KMS-11 (cell line): ENCODE measurements at regions not wholly inside any gene's neighbourhood (a gene's known extent, or its start where the extent isn't known, plus 50 kb on each side); places are given as distances from the start of the nearest gene placed in this dataset.

Experiments used
- H2AFZ ChIP-seq: fragments of 200-600 bp; sonication (generic); 2 replicates; pipeline ENCODE4 v1.6.1; 2016; ENCODE audit warnings: antibody characterized with exemption, mixed run types, low read depth
- H3K27ac ChIP-seq: fragments of 200-600 bp; sonication (generic); 2 replicates; pipeline ENCODE4 v1.6.1; 2016; ENCODE audit warnings: mild to moderate bottlenecking, mixed run types
- H3K27me3 ChIP-seq: fragments of 200-600 bp; sonication (generic); 2 replicates; pipeline ENCODE4 v1.6.1; 2017; ENCODE audit warnings: mild to moderate bottlenecking, low read depth, mixed run types, moderate library complexity; ENCODE audit not compliant: insufficient read depth
- H3K36me3 ChIP-seq: fragments of 200-600 bp; sonication (generic); 2 replicates; pipeline ENCODE4 v1.6.1; 2017; ENCODE audit warnings: mild to moderate bottlenecking, mixed run types; ENCODE audit not compliant: insufficient read depth
- H3K4me1 ChIP-seq: fragments of 200-600 bp; sonication (generic); 2 replicates; pipeline ENCODE4 v1.6.1; 2016; ENCODE audit warnings: mild to moderate bottlenecking, low read depth, mixed run types; ENCODE audit not compliant: poor library complexity, severe bottlenecking
- H3K4me2 ChIP-seq: fragments of 200-600 bp; sonication (generic); 2 replicates; pipeline ENCODE4 v1.7.0; 2016; ENCODE audit warnings: mild to moderate bottlenecking, mixed run types
- H3K4me3 ChIP-seq: fragments of 200-600 bp; sonication (generic); IDR thresholded peaks from 2 replicates; pipeline ENCODE4 v1.6.1; 2017; ENCODE audit warnings: low read depth, low read length, mixed read lengths; ENCODE audit not compliant: insufficient read depth
- H3K79me2 ChIP-seq: fragments of 200-600 bp; sonication (generic); 2 replicates; pipeline ENCODE4 v1.6.1; 2016; ENCODE audit warnings: low read depth, mixed run types; ENCODE audit not compliant: insufficient read depth
- H3K9ac ChIP-seq: fragments of 200-600 bp; sonication (generic); 2 replicates; pipeline ENCODE4 v1.6.1; 2016; ENCODE audit warnings: mild to moderate bottlenecking, mixed run types
- H4K20me1 ChIP-seq: fragments of 200-600 bp; sonication (generic); 2 replicates; pipeline ENCODE4 v1.6.1; 2016; ENCODE audit warnings: mild to moderate bottlenecking, mixed run types; ENCODE audit not compliant: insufficient read depth
- CTCF ChIP-seq: fragments of 200-600 bp; sonication (generic); conservative IDR thresholded peaks from 2 replicates; pipeline ENCODE4 v1.6.1; 2017; ENCODE audit warnings: low read depth, mild to moderate bottlenecking, antibody characterized with exemption, low read length, moderate library complexity, mixed read lengths

GRCh38 chr15:39118510-39118909 is 462.4 kb upstream of the THBS1 start:
- H4K20me1 ChIP-seq, result no peaks in the 10 kb centered on the region
- TF ChIP-seq CTCF, result no peak
- no peaks in the 10 kb centered on the region for H3K79me2 ChIP-seq
- H3K36me3 ChIP-seq, result no peaks in the 10 kb centered on the region
- H2AFZ ChIP-seq, result no peak overlapping the region
- no peak overlapping the region for H3K27ac ChIP-seq
- H3K4me3 ChIP-seq, result no peak overlapping the region
- no peaks in the 10 kb centered on the region for H3K4me1 ChIP-seq
- no peak overlapping the region for H3K4me2 ChIP-seq
- H3K9ac ChIP-seq, result no peak overlapping the region
- H3K27me3 ChIP-seq, result no peaks in the 10 kb centered on the region

GRCh38 chr15:39124155-39124552 is 456.7 kb upstream of the THBS1 start:
- H3K4me2 ChIP-seq, result no peak overlapping the region
- no peaks in the 10 kb centered on the region for H3K36me3 ChIP-seq
- H3K4me3 ChIP-seq, result no peak overlapping the region
- no peaks in the 10 kb centered on the region for H3K79me2 ChIP-seq
- H3K9ac ChIP-seq, result no peak overlapping the region
- no peaks in the 10 kb centered on the region for H3K27me3 ChIP-seq
- no peaks in the 10 kb centered on the region for H4K20me1 ChIP-seq
- no peaks in the 10 kb centered on the region for H3K4me1 ChIP-seq
- H2AFZ ChIP-seq, result no peak overlapping the region
- H3K27ac ChIP-seq, result no peak overlapping the region
- no peak for TF ChIP-seq CTCF

GRCh38 chr15:39124553-39125171 is 456.2 kb upstream of the THBS1 start:
- TF ChIP-seq CTCF, result no peak
- no peaks in the 10 kb centered on the region for H3K4me1 ChIP-seq
- no peak overlapping the region for H2AFZ ChIP-seq
- H3K27ac ChIP-seq, result no peak overlapping the region
- no peaks in the 10 kb centered on the region for H3K79me2 ChIP-seq
- no peak overlapping the region for H3K4me3 ChIP-seq
- H3K4me2 ChIP-seq, result no peak overlapping the region
- no peaks in the 10 kb centered on the region for H3K36me3 ChIP-seq
- H3K27me3 ChIP-seq, result no peaks in the 10 kb centered on the region
- H3K9ac ChIP-seq, result no peak overlapping the region
- no peaks in the 10 kb centered on the region for H4K20me1 ChIP-seq

GRCh38 chr15:39125226-39125625 is 455.7 kb upstream of the THBS1 start:
- Histone ChIP-seq H3K27ac (no peak overlapping the region), H3K36me3 (no peaks in the 10 kb centered on the region), H3K9ac (no peak overlapping the region), H4K20me1 (no peaks in the 10 kb centered on the region), H3K4me1 (no peaks in the 10 kb centered on the region), H3K79me2 (no peaks in the 10 kb centered on the region), H3K4me2 (no peak overlapping the region), H2AFZ (no peak overlapping the region), H3K27me3 (no peaks in the 10 kb centered on the region), H3K4me3 (no peak overlapping the region)
- TF ChIP-seq CTCF, result no peak
